ENCODE measurements at regions not wholly inside any gene's neighbourhood (a gene's known extent, or its start where the extent isn't known, plus 50 kb on each side); places are given as distances from the start of the nearest gene placed in this dataset.

GRCh38 chr18:33853187-33853586 is 275.2 kb downstream of the ASXL3 start:
- Histone ChIP-seq H4K20me1 (replicated peaks; ENCODE audit: control insufficient read depth, extremely low read depth, insufficient read depth, low read length) (no peaks in the 10 kb centered on the region), H3K9ac (replicated peaks; ENCODE audit: extremely low read depth, insufficient read depth, low read length) (no peak overlapping the region), H3K79me2 (ENCODE audit: control insufficient read depth, insufficient read depth, low read length) (no peaks in the 10 kb centered on the region), H3K9me3 (replicated peaks; ENCODE audit: control insufficient read depth, insufficient read depth, low read length) (no peaks in the 10 kb centered on the region), H3K27me3 (ENCODE audit: control insufficient read depth in 2 of 2, insufficient read depth in 2 of 2, low read length in 2 of 2) (no peaks in the 10 kb centered on the region), H3K36me3 (ENCODE audit: control insufficient read depth in 2 of 2, extremely low read depth in 1 of 2, insufficient read depth in 2 of 2, low read length in 2 of 2) (no peaks in the 10 kb centered on the region), H3K9me1 (replicated peaks; ENCODE audit: control insufficient read depth, extremely low read depth, insufficient read depth, low read length) (no peaks in the 10 kb centered on the region), H3K27ac (ENCODE audit: insufficient read depth, low read depth, low read length) (no peak overlapping the region), H3K4me3 (replicated peaks in 1 of 3; ENCODE audit: insufficient read depth in 1 of 3, low read depth in 1 of 3, low read length in 3 of 3) (no peak overlapping the region), H2AFZ (ENCODE audit: low read depth, low read length) (no peak overlapping the region), H3K4me1 (ENCODE audit: control insufficient read depth, extremely low read depth, insufficient read depth, low read length) (no peaks in the 10 kb centered on the region), H3K4me2 (ENCODE audit: insufficient read depth, low read length) (no peak overlapping the region)
- TF ChIP-seq MAX (IDR thresholded peaks at IDR 0.05; ENCODE audit: insufficient read depth, insufficient read length) = no peak
- no peak for TF ChIP-seq CTCF (IDR thresholded peaks at IDR 0.05; ENCODE audit: extremely low read depth in 1 of 2, insufficient read depth in 1 of 2, low read depth in 1 of 2, low read length in 2 of 2)
- TF ChIP-seq FOS (IDR thresholded peaks at IDR 0.05; ENCODE audit: borderline replicate concordance, insufficient read depth, low read length) = no peak
- TF ChIP-seq GATA2 (IDR thresholded peaks at IDR 0.05; ENCODE audit: insufficient read depth, insufficient read length, low read depth, low read length) = no peak
- TF ChIP-seq JUN (IDR thresholded peaks at IDR 0.05; ENCODE audit: borderline replicate concordance, insufficient read depth, insufficient read length, low read depth) = no peak
- TF ChIP-seq POLR2AphosphoS5 (IDR thresholded peaks at IDR 0.05; ENCODE audit: insufficient read depth, low read depth, low read length) = no peak
- no peak for TF ChIP-seq MYC (IDR thresholded peaks at IDR 0.05; ENCODE audit: low read depth, low read length)
- TF ChIP-seq POLR2A (IDR thresholded peaks at IDR 0.05; ENCODE audit: low read depth, low read length) = no peak
- no peak for TF ChIP-seq EZH2 (IDR thresholded peaks at IDR 0.05; ENCODE audit: borderline replicate concordance, low read depth, low read length, severe bottlenecking)
- ChIA-PET CTCF (interaction anchor here (0.8 kb wide), 1 partner anchor 14 kb away, joined by 4 read pairs; no protein-coding TSS in a partner anchor), POLR2A (no interaction called here)
- intact Hi-C loops (cut with micrococcal nuclease) = no loop called here
- dilution Hi-C loops (cut with MboI; ENCODE audit: extremely low pct_ligation_motif_present, low sequenced_read_pairs) = no loop called here
- FAIRE-seq = no peak
- DNase-seq (ENCODE audit: low read depth, low spot score) = no peak
- BruUV-seq (replicated peaks) = no TSS peak

Measured in endothelial cell of umbilical vein (primary cell).